Parathyroid adenoma (tissue), 2 donors: ENCODE measurements at regions not wholly inside any gene's neighbourhood (a gene's known extent, or its start where the extent isn't known, plus 50 kb on each side); places are given as distances from the start of the nearest gene placed in this dataset.

ENCODE experiments used
- H2AFZ ChIP-seq: fragments of 300-600 bp; sonication (generic); one replicate; pipeline ENCODE4 v1.7.0; 2017; ENCODE audit warnings: antibody characterized with exemption, mild to moderate bottlenecking
- H3K27ac ChIP-seq: fragments of 300-600 bp; sonication (generic); one replicate; pipeline ENCODE4 v1.7.0; 2017
- H3K27me3 ChIP-seq: fragments of 300-600 bp; sonication (generic); one replicate; pipeline ENCODE4 v1.7.0; 2017; ENCODE audit warnings: low read length; ENCODE audit not compliant: control insufficient read depth, insufficient read depth
- H3K36me3 ChIP-seq: fragments of 300-600 bp; sonication (generic); one replicate; pipeline ENCODE4 v1.7.0; 2017; ENCODE audit warnings: low read length; ENCODE audit not compliant: control insufficient read depth, insufficient read depth
- H3K4me1 ChIP-seq: fragments of 300-600 bp; sonication (generic); one replicate; pipeline ENCODE4 v1.7.0; 2017; ENCODE audit warnings: control low read depth
- H3K4me2 ChIP-seq: fragments of 300-600 bp; sonication (generic); one replicate; pipeline ENCODE4 v1.7.0; 2017; ENCODE audit warnings: low read length
- H3K4me3 ChIP-seq: fragments of 300-600 bp; sonication (generic); one replicate; pipeline ENCODE4 v1.7.0; 2017; ENCODE audit warnings: low read depth, low read length
- H3K79me2 ChIP-seq: fragments of 300-600 bp; sonication (generic); one replicate; pipeline ENCODE4 v1.7.0; 2017; ENCODE audit warnings: control low read depth
- H3K9ac ChIP-seq: fragments of 300-600 bp; sonication (generic); one replicate; pipeline ENCODE4 v1.7.0; 2017; ENCODE audit warnings: mild to moderate bottlenecking
- H3K9me3 ChIP-seq: fragments of 300-600 bp; sonication (generic); one replicate; pipeline ENCODE4 v1.7.0; 2017; ENCODE audit warnings: low read length; ENCODE audit not compliant: control insufficient read depth
- TF ChIP-seq, protein P1 (sequence below): fragments of 300-600 bp; sonication (generic); IDR thresholded peaks from one replicate; pipeline ENCODE4 v1.7.0; 2017; ENCODE audit warnings: antibody characterized with exemption, mild to moderate bottlenecking
- donor health status: primary hyperparathyroidism.

DNA sequence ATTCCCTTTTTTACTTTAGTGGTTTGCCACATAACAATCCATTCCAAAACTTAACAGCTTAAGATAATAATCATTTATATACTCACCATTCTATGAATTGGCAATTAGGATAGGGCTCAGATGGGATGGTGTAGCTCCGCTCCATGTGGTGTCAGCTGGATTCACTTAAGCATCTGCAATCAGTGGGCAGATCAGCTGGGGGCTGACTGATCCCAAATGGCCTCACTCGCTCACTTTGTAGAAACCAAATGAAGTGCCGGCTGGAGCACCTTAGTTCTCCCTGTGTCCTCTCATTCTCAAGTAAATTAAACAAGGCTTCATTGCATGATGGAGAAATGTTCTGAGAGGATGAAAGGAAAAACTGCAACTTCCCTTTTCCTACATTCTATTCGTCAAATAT lies 161.4 kb downstream of the WT1 start:
- TF ChIP-seq, protein P1, sequence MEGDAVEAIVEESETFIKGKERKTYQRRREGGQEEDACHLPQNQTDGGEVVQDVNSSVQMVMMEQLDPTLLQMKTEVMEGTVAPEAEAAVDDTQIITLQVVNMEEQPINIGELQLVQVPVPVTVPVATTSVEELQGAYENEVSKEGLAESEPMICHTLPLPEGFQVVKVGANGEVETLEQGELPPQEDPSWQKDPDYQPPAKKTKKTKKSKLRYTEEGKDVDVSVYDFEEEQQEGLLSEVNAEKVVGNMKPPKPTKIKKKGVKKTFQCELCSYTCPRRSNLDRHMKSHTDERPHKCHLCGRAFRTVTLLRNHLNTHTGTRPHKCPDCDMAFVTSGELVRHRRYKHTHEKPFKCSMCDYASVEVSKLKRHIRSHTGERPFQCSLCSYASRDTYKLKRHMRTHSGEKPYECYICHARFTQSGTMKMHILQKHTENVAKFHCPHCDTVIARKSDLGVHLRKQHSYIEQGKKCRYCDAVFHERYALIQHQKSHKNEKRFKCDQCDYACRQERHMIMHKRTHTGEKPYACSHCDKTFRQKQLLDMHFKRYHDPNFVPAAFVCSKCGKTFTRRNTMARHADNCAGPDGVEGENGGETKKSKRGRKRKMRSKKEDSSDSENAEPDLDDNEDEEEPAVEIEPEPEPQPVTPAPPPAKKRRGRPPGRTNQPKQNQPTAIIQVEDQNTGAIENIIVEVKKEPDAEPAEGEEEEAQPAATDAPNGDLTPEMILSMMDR = no peak

DNA sequence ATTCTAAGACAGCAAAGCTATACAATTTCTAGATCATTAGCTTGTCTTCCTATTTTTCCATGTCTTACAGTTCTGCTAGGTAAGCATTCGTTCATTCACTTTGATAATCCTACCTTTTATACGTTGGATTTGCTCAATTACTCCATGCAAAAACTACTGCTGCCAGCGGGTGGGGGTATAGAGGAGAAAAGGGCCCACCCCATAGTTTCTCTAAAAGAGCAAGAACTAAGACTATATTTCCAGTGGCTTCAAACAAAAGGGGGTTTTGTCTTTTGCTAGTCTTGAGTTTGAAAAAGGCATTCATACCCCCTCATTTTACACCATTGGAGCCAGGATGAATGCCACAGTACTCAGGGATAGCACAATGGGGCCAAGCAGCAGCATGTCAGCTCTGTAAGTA lies 155.7 kb downstream of the WT1 start:
- no peak overlapping the region for H2AFZ ChIP-seq
- H3K9ac ChIP-seq = no peak overlapping the region
- no peak overlapping the region for H3K4me2 ChIP-seq
- H3K4me1 ChIP-seq = no peaks in the 10 kb centered on the region
- H3K79me2 ChIP-seq = no peaks in the 10 kb centered on the region
- H3K27me3 ChIP-seq = no peaks in the 10 kb centered on the region
- H3K4me3 ChIP-seq = no peak overlapping the region
- TF ChIP-seq, protein P1 = no peak
- H3K36me3 ChIP-seq = no peaks in the 10 kb centered on the region
- H3K9me3 ChIP-seq = no peaks in the 10 kb centered on the region
- H3K27ac ChIP-seq = no peak overlapping the region

More for the DNA sequence above, 161.4 kb downstream of the WT1 start:
- H3K4me3 ChIP-seq = no peak overlapping the region
- H3K4me1 ChIP-seq = no peaks in the 10 kb centered on the region
- H3K4me2 ChIP-seq = no peak overlapping the region
- H3K36me3 ChIP-seq = no peaks in the 10 kb centered on the region
- no peak overlapping the region for H3K27ac ChIP-seq
- no peak overlapping the region for H3K9ac ChIP-seq
- no peaks in the 10 kb centered on the region for H3K9me3 ChIP-seq
- no peaks in the 10 kb centered on the region for H3K27me3 ChIP-seq
- H3K79me2 ChIP-seq = no peaks in the 10 kb centered on the region
- no peak overlapping the region for H2AFZ ChIP-seq

DNA sequence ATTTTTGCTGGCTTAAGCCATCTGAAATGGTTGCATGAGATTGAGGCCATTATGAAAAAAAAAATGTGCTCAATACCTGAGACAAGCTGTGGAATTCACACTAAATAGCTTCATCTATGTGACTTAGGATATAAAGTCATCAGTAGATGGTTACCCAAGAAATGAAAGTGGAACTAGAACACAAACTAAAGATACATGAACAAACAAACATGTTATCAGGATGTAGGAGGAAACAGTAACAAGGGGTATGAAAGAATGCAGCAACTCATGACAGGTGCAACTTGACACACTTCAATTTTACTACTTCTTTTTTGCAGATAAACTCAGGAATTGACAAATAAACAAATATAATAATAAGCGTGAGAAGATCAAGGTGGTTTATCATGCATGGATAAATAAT lies 155.0 kb downstream of the WT1 start:
- no peak overlapping the region for H2AFZ ChIP-seq
- no peak overlapping the region for H3K4me2 ChIP-seq
- no peaks in the 10 kb centered on the region for H3K9me3 ChIP-seq
- H3K79me2 ChIP-seq = no peaks in the 10 kb centered on the region
- no peak overlapping the region for H3K9ac ChIP-seq
- TF ChIP-seq, protein P1 = no peak
- H3K36me3 ChIP-seq = no peaks in the 10 kb centered on the region
- H3K27ac ChIP-seq = no peak overlapping the region
- no peak overlapping the region for H3K4me3 ChIP-seq
- H3K27me3 ChIP-seq = no peaks in the 10 kb centered on the region
- no peaks in the 10 kb centered on the region for H3K4me1 ChIP-seq

DNA sequence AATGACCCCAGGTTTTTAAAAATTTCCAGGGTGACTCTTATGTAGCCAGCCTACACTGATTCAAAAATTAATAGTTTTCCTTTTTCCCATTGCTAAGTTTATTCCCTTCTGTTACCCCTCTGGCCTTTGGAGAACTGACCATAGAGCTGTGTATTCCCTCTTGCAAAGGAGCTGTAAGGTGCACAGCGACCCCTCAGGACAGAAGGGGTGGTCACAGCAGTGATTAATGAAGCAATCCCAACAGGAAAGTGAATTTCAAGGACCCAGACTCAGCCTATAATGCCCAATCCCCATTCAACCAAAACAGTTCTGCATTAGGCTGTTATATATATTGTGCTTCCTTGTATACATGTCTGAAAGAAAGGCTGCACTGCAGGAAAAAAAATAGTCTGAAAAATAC lies 147.1 kb downstream of the WT1 start:
- Histone ChIP-seq H3K9me3 (no peaks in the 10 kb centered on the region), H2AFZ (no peak overlapping the region), H3K27ac (no peak overlapping the region), H3K9ac (no peak overlapping the region), H3K4me1 (no peaks in the 10 kb centered on the region), H3K79me2 (no peaks in the 10 kb centered on the region), H3K27me3 (no peaks in the 10 kb centered on the region), H3K4me2 (no peak overlapping the region), H3K4me3 (no peak overlapping the region), H3K36me3 (no peaks in the 10 kb centered on the region)
- TF ChIP-seq, protein P1 = no peak

DNA sequence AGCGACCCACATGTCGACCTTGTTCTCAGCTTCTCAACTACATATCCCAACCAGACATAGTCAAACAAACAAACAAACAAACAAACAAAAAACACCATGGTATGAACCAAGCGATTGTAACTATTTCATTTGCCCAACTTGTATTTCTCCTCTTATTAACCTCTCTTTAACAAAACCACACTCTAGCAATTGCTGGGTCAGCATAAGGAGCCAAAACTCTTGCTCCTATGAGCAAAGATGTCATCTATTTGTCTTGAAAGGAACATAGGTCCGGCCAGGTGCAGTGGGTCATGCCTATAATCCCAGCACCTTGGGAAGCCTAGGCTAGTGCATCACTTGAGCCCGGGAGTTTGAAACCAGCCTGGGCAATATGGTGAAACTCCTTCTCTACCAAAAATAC lies 145.6 kb downstream of the WT1 start:
- no peaks in the 10 kb centered on the region for H3K9me3 ChIP-seq
- no peak overlapping the region for H3K4me2 ChIP-seq
- no peaks in the 10 kb centered on the region for H3K4me1 ChIP-seq
- no peak overlapping the region for H3K4me3 ChIP-seq
- no peaks in the 10 kb centered on the region for H3K36me3 ChIP-seq
- H2AFZ ChIP-seq = no peak overlapping the region
- no peak overlapping the region for H3K27ac ChIP-seq
- TF ChIP-seq, protein P1 = no peak
- H3K9ac ChIP-seq = no peak overlapping the region
- no peaks in the 10 kb centered on the region for H3K79me2 ChIP-seq
- no peaks in the 10 kb centered on the region for H3K27me3 ChIP-seq
